Tibial nerve (tissue), 4 donors: ENCODE measurements at regions not wholly inside any gene's neighbourhood (a gene's known extent, or its start where the extent isn't known, plus 50 kb on each side); places are given as distances from the start of the nearest gene placed in this dataset.

Experiments
- CTCF ChIP-seq, 5 experiments: fragments of 200-600 bp in 3 of 5; fragments of 450-650 bp in 2 of 5; sonication (generic) in 3 of 5; IDR thresholded peaks; one replicate each; pipeline ENCODE4 v1.5.1; 2016 to 2019; ENCODE audit warnings: antibody characterized with exemption in 5 of 5, mild to moderate bottlenecking in 3 of 5, moderate library complexity in 2 of 5
- EP300 ChIP-seq, 2 donors: sonication (generic); formaldehyde crosslinking; IDR thresholded peaks; one replicate each; pipeline ENCODE4 v1.6.1; 2017; ENCODE audit warnings: antibody characterized with exemption in 2 of 2, mild to moderate bottlenecking in 1 of 2
- POLR2A ChIP-seq, 2 donors: fragments of 450-650 bp; IDR thresholded peaks; one replicate each; pipeline ENCODE4 v1.6.1; 2017; ENCODE audit warnings: antibody characterized with exemption in 2 of 2, mild to moderate bottlenecking in 2 of 2, moderate library complexity in 2 of 2

- TF ChIP-seq CTCF (IDR thresholded peaks at IDR 0.05) = no peak
- no peak for TF ChIP-seq POLR2A (IDR thresholded peaks at IDR 0.05)
- no peak for TF ChIP-seq EP300 (IDR thresholded peaks at IDR 0.05)
These were observed 1973.9 kb upstream of the FLRT2 start for GRCh38 chr14:83556065-83556464.
